SK-N-SH treated with all-trans-retinoic acid at 6 μM for 48 hours (cell line): ENCODE measurements at regions not wholly inside any gene's neighbourhood (a gene's known extent, or its start where the extent isn't known, plus 50 kb on each side); places are given as distances from the start of the nearest gene placed in this dataset.

Experiments
- ATAC-seq: fragments of 200-7000 bp; cut with Tn5 transposase; 3 replicates; pipeline ENCODE4 v1.9.1; 2020; ENCODE audit warnings: mild to moderate bottlenecking, moderate library complexity
- ARNTL ChIP-seq: fragments of 450-650 bp; formaldehyde crosslinking; IDR thresholded peaks from 2 replicates; pipeline ENCODE4 v1.5.0; 2020; ENCODE audit warnings: low read depth, mild to moderate bottlenecking, moderate library complexity, borderline replicate concordance
- CSDC2 ChIP-seq: fragments of 250-450 bp; sonication (Bioruptor Pico); IDR thresholded peaks from 2 replicates; pipeline ENCODE4 v1.5.0; 2020; ENCODE audit warnings: mild to moderate bottlenecking, moderate library complexity
- ESRRG ChIP-seq: fragments of 250-450 bp; sonication (Bioruptor Pico); IDR thresholded peaks from 2 replicates; pipeline ENCODE4 v1.6.1; 2021; ENCODE audit warnings: mild to moderate bottlenecking
- ISL1 ChIP-seq: fragments of 250-450 bp; sonication (Bioruptor Pico); IDR thresholded peaks from 2 replicates; pipeline ENCODE4 v2.1.2; 2022; ENCODE audit warnings: mild to moderate bottlenecking, moderate library complexity
- OSR1 ChIP-seq: fragments of 250-450 bp; sonication (Bioruptor Pico); IDR thresholded peaks from 2 replicates; pipeline ENCODE4 v1.8.0; 2022; ENCODE audit warnings: moderate library complexity, mild to moderate bottlenecking, inconsistent platforms
- POU6F1 ChIP-seq: fragments of 250-450 bp; sonication (Bioruptor Pico); IDR thresholded peaks from 2 replicates; pipeline ENCODE4 v1.8.0; 2021; ENCODE audit warnings: low read depth, mild to moderate bottlenecking, moderate library complexity, borderline replicate concordance
- PPARA ChIP-seq: fragments of 250-450 bp; sonication (Bioruptor Pico); IDR thresholded peaks from 2 replicates; pipeline ENCODE4 v1.5.0; 2020; ENCODE audit warnings: mild to moderate bottlenecking, borderline replicate concordance
- RARB ChIP-seq: fragments of 250-450 bp; sonication (Bioruptor Pico); IDR thresholded peaks from 2 replicates; pipeline ENCODE4 v1.8.0; 2021; ENCODE audit warnings: mild to moderate bottlenecking, moderate library complexity
- SNAI2 ChIP-seq: fragments of 250-450 bp; sonication (Bioruptor Pico); IDR thresholded peaks from 2 replicates; pipeline ENCODE4 v1.5.0; 2020; ENCODE audit warnings: mild to moderate bottlenecking, moderate library complexity
- TCF4 ChIP-seq: fragments of 250-450 bp; sonication (Bioruptor Pico); IDR thresholded peaks from 2 replicates; pipeline ENCODE4 v1.8.0; 2021; ENCODE audit warnings: mild to moderate bottlenecking, moderate library complexity, borderline replicate concordance
- TOX ChIP-seq: fragments of 250-450 bp; sonication (Bioruptor Pico); IDR thresholded peaks from 2 replicates; pipeline ENCODE4 v1.8.0; 2021; ENCODE audit warnings: mild to moderate bottlenecking, moderate library complexity, borderline replicate concordance
- ZC3H10 ChIP-seq: fragments of 250-450 bp; sonication (Bioruptor Pico); IDR thresholded peaks from 2 replicates; pipeline ENCODE4 v1.5.1; 2021; ENCODE audit warnings: mild to moderate bottlenecking, moderate library complexity
- ZFP3 ChIP-seq: fragments of 250-450 bp; sonication (Bioruptor Pico); IDR thresholded peaks from 2 replicates; pipeline ENCODE4 v1.5.0; 2020; ENCODE audit warnings: mild to moderate bottlenecking, moderate library complexity
- ZFP30 ChIP-seq: fragments of 450-650 bp; formaldehyde crosslinking; IDR thresholded peaks from 2 replicates; pipeline ENCODE4 v1.5.0; 2022; ENCODE audit warnings: mild to moderate bottlenecking, moderate library complexity
- ZNF70 ChIP-seq: fragments of 450-650 bp; formaldehyde crosslinking; IDR thresholded peaks from 2 replicates; pipeline ENCODE4 v1.5.0; 2020; ENCODE audit warnings: mild to moderate bottlenecking, moderate library complexity
- TF ChIP-seq, protein P1 (sequence below): fragments of 250-450 bp; sonication (Bioruptor Pico); IDR thresholded peaks from 2 replicates; pipeline ENCODE4 v1.5.1; 2020; ENCODE audit warnings: low read depth, mild to moderate bottlenecking, moderate library complexity
- TF ChIP-seq, protein P2 (sequence below): fragments of 250-450 bp; sonication (Bioruptor Pico); IDR thresholded peaks from 2 replicates; pipeline ENCODE4 v1.5.1; 2021; ENCODE audit warnings: mild to moderate bottlenecking, moderate library complexity
- TF ChIP-seq, protein P3 (sequence below): fragments of 250-450 bp; sonication (Bioruptor Pico); IDR thresholded peaks from 2 replicates; pipeline ENCODE4 v1.8.0; 2020; ENCODE audit warnings: mild to moderate bottlenecking, moderate library complexity, borderline replicate concordance

- ATAC-seq, result no peak
Measured at GRCh38 chr5:135116160-135116561, 82.1 kb upstream of the PITX1 start.

DNA sequence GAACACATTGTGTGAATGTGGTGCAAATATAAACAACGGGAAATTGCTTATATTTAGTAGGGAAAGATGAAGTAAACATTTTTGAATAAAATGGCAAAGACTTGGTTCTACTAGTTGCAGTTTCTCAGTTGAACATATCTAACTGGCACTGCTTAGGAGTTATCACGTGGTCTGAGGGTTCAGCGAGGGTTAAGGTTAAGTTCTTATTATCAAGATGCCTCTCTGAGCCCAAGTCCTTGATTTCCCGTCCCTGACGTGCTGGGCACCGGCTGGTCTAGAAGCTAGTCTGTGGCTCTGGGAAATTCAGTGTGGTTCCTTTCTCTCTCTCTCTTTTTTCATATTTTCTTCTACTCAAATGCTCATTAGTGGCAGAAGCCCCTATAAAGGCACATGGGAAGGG is 81.6 kb upstream of the PITX1 start:
- TF ChIP-seq, protein P1, sequence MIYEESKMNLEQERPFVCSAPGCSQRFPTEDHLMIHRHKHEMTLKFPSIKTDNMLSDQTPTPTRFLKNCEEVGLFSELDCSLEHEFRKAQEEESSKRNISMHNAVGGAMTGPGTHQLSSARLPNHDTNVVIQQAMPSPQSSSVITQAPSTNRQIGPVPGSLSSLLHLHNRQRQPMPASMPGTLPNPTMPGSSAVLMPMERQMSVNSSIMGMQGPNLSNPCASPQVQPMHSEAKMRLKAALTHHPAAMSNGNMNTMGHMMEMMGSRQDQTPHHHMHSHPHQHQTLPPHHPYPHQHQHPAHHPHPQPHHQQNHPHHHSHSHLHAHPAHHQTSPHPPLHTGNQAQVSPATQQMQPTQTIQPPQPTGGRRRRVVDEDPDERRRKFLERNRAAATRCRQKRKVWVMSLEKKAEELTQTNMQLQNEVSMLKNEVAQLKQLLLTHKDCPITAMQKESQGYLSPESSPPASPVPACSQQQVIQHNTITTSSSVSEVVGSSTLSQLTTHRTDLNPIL, result no peak
- TF ChIP-seq POU6F1 (no peak), TCF4 (no peak), ZC3H10 (CRISPR knock-in tag) (no peak), CSDC2 (CRISPR knock-in tag) (no peak)
- no peak for ATAC-seq

More at GRCh38 chr5:135116160-135116561, 82.1 kb upstream of the PITX1 start:
- TF ChIP-seq ZFP30 (no peak), ARNTL (CRISPR knock-in tag) (no peak), CSDC2 (CRISPR knock-in tag) (no peak), SNAI2 (CRISPR knock-in tag) (no peak), OSR1 (no peak), ZNF70 (CRISPR knock-in tag) (no peak), ISL1 (no peak), ESRRG (CRISPR knock-in tag) (no peak), RARB (CRISPR knock-in tag) (no peak)
- TF ChIP-seq, protein P2, sequence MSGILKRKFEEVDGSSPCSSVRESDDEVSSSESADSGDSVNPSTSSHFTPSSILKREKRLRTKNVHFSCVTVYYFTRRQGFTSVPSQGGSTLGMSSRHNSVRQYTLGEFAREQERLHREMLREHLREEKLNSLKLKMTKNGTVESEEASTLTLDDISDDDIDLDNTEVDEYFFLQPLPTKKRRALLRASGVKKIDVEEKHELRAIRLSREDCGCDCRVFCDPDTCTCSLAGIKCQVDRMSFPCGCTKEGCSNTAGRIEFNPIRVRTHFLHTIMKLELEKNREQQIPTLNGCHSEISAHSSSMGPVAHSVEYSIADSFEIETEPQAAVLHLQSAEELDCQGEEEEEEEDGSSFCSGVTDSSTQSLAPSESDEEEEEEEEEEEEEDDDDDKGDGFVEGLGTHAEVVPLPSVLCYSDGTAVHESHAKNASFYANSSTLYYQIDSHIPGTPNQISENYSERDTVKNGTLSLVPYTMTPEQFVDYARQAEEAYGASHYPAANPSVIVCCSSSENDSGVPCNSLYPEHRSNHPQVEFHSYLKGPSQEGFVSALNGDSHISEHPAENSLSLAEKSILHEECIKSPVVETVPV (CRISPR knock-in tag), result no peak

GRCh38 chr5:135114759-135115158 is 80.7 kb upstream of the PITX1 start:
- TF ChIP-seq ISL1 (no peak), ZNF70 (CRISPR knock-in tag) (no peak), ARNTL (CRISPR knock-in tag) (no peak), PPARA (CRISPR knock-in tag) (no peak), ZFP3 (CRISPR knock-in tag) (no peak), TOX (no peak)
- TF ChIP-seq, protein P1, result no peak
- ATAC-seq, result no peak

GRCh38 chr5:135112008-135112725 is 78.1 kb upstream of the PITX1 start:
- TF ChIP-seq CSDC2 (CRISPR knock-in tag), result no peak
- TF ChIP-seq ISL1, result no peak
- TF ChIP-seq, protein P3, sequence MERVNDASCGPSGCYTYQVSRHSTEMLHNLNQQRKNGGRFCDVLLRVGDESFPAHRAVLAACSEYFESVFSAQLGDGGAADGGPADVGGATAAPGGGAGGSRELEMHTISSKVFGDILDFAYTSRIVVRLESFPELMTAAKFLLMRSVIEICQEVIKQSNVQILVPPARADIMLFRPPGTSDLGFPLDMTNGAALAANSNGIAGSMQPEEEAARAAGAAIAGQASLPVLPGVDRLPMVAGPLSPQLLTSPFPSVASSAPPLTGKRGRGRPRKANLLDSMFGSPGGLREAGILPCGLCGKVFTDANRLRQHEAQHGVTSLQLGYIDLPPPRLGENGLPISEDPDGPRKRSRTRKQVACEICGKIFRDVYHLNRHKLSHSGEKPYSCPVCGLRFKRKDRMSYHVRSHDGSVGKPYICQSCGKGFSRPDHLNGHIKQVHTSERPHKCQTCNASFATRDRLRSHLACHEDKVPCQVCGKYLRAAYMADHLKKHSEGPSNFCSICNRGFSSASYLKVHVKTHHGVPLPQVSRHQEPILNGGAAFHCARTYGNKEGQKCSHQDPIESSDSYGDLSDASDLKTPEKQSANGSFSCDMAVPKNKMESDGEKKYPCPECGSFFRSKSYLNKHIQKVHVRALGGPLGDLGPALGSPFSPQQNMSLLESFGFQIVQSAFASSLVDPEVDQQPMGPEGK, result no peak
- no peak for TF ChIP-seq TOX

DNA sequence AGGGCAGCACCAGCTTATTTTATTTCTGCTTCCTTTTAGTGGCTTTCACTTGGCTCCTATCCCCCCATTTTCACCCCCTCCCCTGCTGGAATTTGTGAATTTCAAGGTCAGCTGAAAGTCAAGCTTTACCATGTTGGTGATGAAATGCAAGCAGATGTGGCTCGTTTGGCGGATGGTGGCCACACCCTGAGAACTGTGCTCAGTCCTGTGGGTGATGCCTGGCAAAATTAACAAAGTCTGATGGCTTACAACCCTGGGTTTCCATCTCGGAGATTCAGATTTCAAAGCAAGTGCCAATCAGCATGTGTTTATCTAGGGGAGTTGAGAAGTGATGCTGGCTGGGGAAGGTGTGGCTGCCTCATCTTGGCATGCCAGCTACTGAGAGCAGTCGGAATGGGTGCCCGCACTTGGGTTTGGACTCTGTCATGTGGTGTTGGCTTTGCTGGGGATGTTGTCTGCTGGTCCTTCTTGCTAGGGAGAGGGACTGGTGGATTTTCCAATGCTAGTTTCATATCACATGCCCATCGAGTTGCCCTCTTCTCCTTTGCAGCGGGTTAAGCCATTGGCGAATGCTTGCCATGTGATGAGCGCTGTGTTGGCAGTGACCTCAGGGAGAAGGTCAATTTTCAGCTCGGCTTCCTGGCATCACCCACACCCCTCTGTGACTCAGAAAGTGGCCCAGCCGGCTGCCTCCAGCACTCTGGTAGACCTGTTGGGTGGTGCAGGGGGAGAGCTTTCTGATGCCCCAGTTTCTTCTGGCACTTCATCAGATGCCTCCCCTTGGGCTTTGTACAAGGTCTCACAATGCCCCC is 77.0 kb upstream of the PITX1 start:
- TF ChIP-seq TOX, result no peak
- no peak for TF ChIP-seq ZFP30
- TF ChIP-seq PPARA (CRISPR knock-in tag), result no peak
- no peak for TF ChIP-seq ARNTL (CRISPR knock-in tag)
- TF ChIP-seq CSDC2 (CRISPR knock-in tag), result no peak
- no peak for ATAC-seq

More at GRCh38 chr5:135112008-135112725, 78.1 kb upstream of the PITX1 start:
- ATAC-seq, result no peak
